Fibroblast of lung (primary cell): ENCODE measurements at regions not wholly inside any gene's neighbourhood (a gene's known extent, or its start where the extent isn't known, plus 50 kb on each side); places are given as distances from the start of the nearest gene placed in this dataset.

Experiments used
- DNase-seq, 2 donors: peaks; one replicate each; pipeline versions ENCODE4 v3.0.0 to v3.0.0-alpha.2; 2010; ENCODE audit warnings: low read depth in 2 of 2
- H2AFZ ChIP-seq: 2 replicates; pipeline ENCODE4 v1.5.1; 2012; ENCODE audit warnings: low read length, control low read depth, inconsistent platforms
- H3K27ac ChIP-seq: 2 replicates; pipeline ENCODE4 v1.5.1; 2011; ENCODE audit warnings: low read length, control low read depth; ENCODE audit not compliant: insufficient read depth
- H3K27me3 ChIP-seq: 2 replicates; pipeline ENCODE4 v1.5.1; 2011; ENCODE audit warnings: mild to moderate bottlenecking, low read length; ENCODE audit not compliant: control insufficient read depth, insufficient read depth
- H3K36me3 ChIP-seq: 2 replicates; pipeline ENCODE4 v1.5.1; 2011; ENCODE audit warnings: low read length; ENCODE audit not compliant: control insufficient read depth, insufficient read depth
- H3K4me1 ChIP-seq: 2 replicates; pipeline ENCODE4 v1.5.1; 2011; ENCODE audit warnings: low read length; ENCODE audit not compliant: control insufficient read depth, insufficient read depth; ENCODE audit errors: extremely low read depth
- H3K4me2 ChIP-seq: 2 replicates; pipeline ENCODE4 v1.5.1; 2011; ENCODE audit warnings: low read length, control low read depth; ENCODE audit not compliant: insufficient read depth; ENCODE audit errors: extremely low read depth
- H3K4me3 ChIP-seq, 4 experiments: fragments of 200-600 bp in 1 of 4; sonication (generic) in 1 of 4; replicated peaks in 1 of 4; 2 replicates each; pipeline ENCODE4 v1.5.1; 2011 to 2016; ENCODE audit warnings: low read length in 4 of 4, low read depth in 3 of 4, mild to moderate bottlenecking in 3 of 4, control low read depth in 2 of 4, inconsistent platforms in 1 of 4, mixed read lengths in 1 of 4; ENCODE audit not compliant: insufficient read depth in 1 of 4; ENCODE audit errors: control extremely low read depth in 1 of 4
- H3K79me2 ChIP-seq: 2 replicates; pipeline ENCODE4 v1.5.1; 2012; ENCODE audit warnings: mild to moderate bottlenecking, low read length, inconsistent platforms; ENCODE audit not compliant: control insufficient read depth, insufficient read depth
- H3K9ac ChIP-seq: 2 replicates; pipeline ENCODE4 v1.5.1; 2011; ENCODE audit warnings: mild to moderate bottlenecking, low read length, control low read depth; ENCODE audit not compliant: insufficient read depth
- H3K9me3 ChIP-seq: 2 replicates; pipeline ENCODE4 v1.5.1; 2012; ENCODE audit warnings: low read depth, low read length; ENCODE audit not compliant: control insufficient read depth, insufficient read depth
- H4K20me1 ChIP-seq: 2 replicates; pipeline ENCODE4 v1.5.1; 2011; ENCODE audit warnings: low read length; ENCODE audit not compliant: control insufficient read depth, insufficient read depth; ENCODE audit errors: extremely low read depth
- CTCF ChIP-seq, 2 donors: IDR thresholded peaks in 1 of 2; conservative IDR thresholded peaks in 1 of 2; 1 replicate in 1 of 2; 2 replicates in 1 of 2; pipeline ENCODE4 v1.5.1; 2011 to 2012; ENCODE audit warnings: low read length in 2 of 2, control low read depth in 1 of 2, inconsistent platforms in 1 of 2, low read depth in 1 of 2, mild to moderate bottlenecking in 1 of 2
- EZH2 ChIP-seq: IDR thresholded peaks from 2 replicates; pipeline ENCODE4 v1.5.1; 2012; ENCODE audit warnings: low read length, control low read depth, mild to moderate bottlenecking; ENCODE audit errors: missing control alignments

DNA sequence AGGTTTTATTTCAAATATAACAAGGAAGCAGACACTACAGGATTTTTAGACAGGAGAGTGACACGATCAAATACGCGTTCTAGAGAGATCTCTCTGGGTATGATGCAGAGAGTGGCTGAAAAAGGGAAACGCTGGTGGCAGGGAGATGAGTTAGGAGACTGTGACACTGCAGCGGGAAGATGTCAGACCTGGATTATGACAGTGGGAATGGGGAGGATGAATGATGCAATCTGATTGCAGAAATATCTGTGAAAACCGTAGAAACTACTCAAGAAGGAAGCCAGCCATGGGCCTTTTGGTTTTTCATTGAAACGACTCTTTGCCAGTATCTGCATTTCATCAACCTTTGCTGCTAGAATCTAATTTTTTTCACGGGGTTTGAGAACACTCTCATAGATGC, 157.9 kb downstream of the FAM43A start:
- Histone ChIP-seq H3K27ac (no peak overlapping the region), H2AFZ (no peak overlapping the region), H3K27me3 (peaks cover 2% of the 10 kb centered on the region), H3K36me3 (no peaks in the 10 kb centered on the region), H3K4me1 (no peaks in the 10 kb centered on the region), H3K9me3 (no peaks in the 10 kb centered on the region), H3K9ac (no peak overlapping the region), H4K20me1 (no peaks in the 10 kb centered on the region), H3K4me2 (no peak overlapping the region), H3K4me3 (no peak overlapping the region), H3K79me2 (no peaks in the 10 kb centered on the region)
- DNase-seq: no peak
- no peak for TF ChIP-seq CTCF (conservative IDR thresholded peaks at IDR 0.05 in 1 of 2, IDR thresholded peaks at IDR 0.05 in 1 of 2; ENCODE audit: low read depth in 1 of 2, low read length in 2 of 2)
- no peak for TF ChIP-seq EZH2

DNA sequence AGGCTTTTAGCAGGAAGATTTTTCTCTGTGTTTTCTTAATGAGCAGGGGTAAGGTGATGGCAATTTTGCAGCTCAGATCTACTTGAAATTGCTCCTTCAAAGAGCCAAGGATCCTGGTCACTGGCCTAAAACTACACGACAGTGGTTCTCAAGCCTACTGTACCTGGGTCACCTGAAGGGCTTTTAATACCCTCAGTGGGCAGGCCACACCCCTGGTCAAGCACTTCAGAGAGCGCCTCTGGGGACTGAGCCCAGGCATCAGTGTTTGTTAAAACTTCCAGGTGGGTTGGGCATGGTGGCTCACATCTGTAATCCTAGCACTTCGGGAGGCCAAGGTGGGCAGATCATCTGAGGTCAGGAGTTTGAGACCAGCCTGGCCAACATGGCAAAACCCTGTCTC, 158.4 kb downstream of the FAM43A start:
- peaks cover 2% of the 10 kb centered on the region for H3K27me3 ChIP-seq
- no peak overlapping the region for H3K4me2 ChIP-seq
- H3K27ac ChIP-seq: no peak overlapping the region
- H3K9ac ChIP-seq: no peak overlapping the region
- H3K4me3 ChIP-seq: no peak overlapping the region
- no peak for TF ChIP-seq CTCF (conservative IDR thresholded peaks at IDR 0.05 in 1 of 2, IDR thresholded peaks at IDR 0.05 in 1 of 2; ENCODE audit: low read depth in 1 of 2, low read length in 2 of 2)
- TF ChIP-seq EZH2: no peak
- no peaks in the 10 kb centered on the region for H3K9me3 ChIP-seq
- no peak overlapping the region for H2AFZ ChIP-seq
- no peaks in the 10 kb centered on the region for H3K79me2 ChIP-seq
- H4K20me1 ChIP-seq: no peaks in the 10 kb centered on the region
- H3K36me3 ChIP-seq: no peaks in the 10 kb centered on the region
- no peak for DNase-seq
- no peaks in the 10 kb centered on the region for H3K4me1 ChIP-seq

DNA sequence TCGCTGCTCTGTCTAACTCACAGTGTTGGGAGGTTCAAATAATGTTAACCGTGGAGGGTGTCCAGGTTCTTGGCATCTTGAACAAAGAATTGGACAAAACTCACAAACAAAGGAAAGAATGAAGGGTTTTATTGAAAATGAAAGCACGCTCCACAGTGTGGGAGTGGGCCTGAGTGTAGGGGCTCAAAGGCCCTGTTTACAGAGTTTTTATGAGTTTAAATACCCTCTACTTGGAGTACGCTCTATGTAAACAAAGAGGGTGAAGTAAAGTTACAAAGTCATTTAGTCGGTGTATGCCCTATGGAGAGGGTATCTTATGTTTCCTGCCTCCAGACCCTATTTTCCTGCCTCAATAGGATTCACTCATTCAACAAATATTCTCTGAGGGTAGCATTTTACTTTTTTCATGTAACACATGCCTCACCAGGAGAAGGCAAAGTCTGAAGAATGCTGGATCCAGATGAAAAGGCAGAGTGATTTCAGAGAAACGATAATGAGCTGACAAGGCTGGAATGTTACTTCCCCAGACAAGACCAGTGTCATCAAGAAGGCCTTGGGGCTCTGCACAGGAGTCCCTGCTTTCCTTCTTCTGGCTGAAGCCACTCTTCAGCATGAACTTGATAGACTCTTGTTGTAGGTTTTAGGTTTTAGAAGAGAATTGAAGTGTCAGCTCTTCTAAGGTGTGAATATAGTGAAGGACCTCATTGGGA, 163.6 kb downstream of the FAM43A start:
- H3K79me2 ChIP-seq: no peaks in the 10 kb centered on the region
- H3K27me3 ChIP-seq: no peaks in the 10 kb centered on the region
- no peaks in the 10 kb centered on the region for H3K9me3 ChIP-seq
- no peak overlapping the region for H3K9ac ChIP-seq
- no peak for DNase-seq
- no peaks in the 10 kb centered on the region for H3K36me3 ChIP-seq
- no peak overlapping the region for H3K4me2 ChIP-seq
- no peaks in the 10 kb centered on the region for H3K4me1 ChIP-seq
- no peak for TF ChIP-seq EZH2
- TF ChIP-seq CTCF (conservative IDR thresholded peaks at IDR 0.05 in 1 of 2, IDR thresholded peaks at IDR 0.05 in 1 of 2; ENCODE audit: low read depth in 1 of 2, low read length in 2 of 2): no peak
- no peak overlapping the region for H3K4me3 ChIP-seq
- no peak overlapping the region for H2AFZ ChIP-seq
- H3K27ac ChIP-seq: no peak overlapping the region
- no peaks in the 10 kb centered on the region for H4K20me1 ChIP-seq
